ENCODE measurements at regions not wholly inside any gene's neighbourhood (a gene's known extent, or its start where the extent isn't known, plus 50 kb on each side); places are given as distances from the start of the nearest gene placed in this dataset.
A peak's percentile ranks its signal among the peaks of the same experiment; 100 is the strongest.

DNA sequence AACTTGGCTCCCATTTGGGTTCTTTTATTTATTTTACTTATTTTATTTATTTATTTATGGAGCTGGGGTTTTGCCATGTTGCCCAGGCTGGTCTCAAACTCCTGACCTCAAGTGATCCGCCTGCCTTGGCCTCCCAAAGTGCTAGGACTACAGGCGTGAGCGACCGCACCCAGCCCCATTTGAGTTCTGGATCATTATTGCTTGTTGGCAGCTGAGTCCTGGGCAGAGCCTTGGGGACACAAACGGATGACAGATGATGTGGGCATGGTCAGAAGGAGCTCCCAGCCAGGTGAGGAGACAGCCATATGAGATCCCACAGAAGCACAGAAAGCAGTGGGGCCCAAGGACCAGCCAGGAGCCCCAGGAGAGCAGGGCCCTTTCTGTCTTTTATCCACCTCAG lies 254.0 kb downstream of the MATN1 start:
- ATAC-seq (ENCODE audit: low FRiP score) (no peak), DNase-seq (peak in 1 of 2 donors; percentile 24)
- Histone ChIP-seq H3K27me3 (ENCODE audit: control insufficient read depth in 1 of 2, insufficient read depth in 2 of 2, low read length in 1 of 2) (no peaks in the 10 kb centered on the region), H3K4me1 (ENCODE audit: control insufficient read depth in 1 of 2, insufficient read depth in 2 of 2, low read length in 2 of 2) (no peaks in the 10 kb centered on the region), H3K36me3 (ENCODE audit: control insufficient read depth in 1 of 2, insufficient read depth in 2 of 2, low read length in 1 of 2) (no peaks in the 10 kb centered on the region), H3K9me3 (ENCODE audit: control insufficient read depth, low read length) (no peaks in the 10 kb centered on the region), H3K27ac (ENCODE audit: low read depth in 1 of 2, low read length in 2 of 2) (no peak overlapping the region), H3K4me3 (ENCODE audit: low read length in 2 of 2) (no peak overlapping the region)
- 55 to 65% methylated on average over 5 of the region's 5 CpGs for WGBS, 2 donors
- intact Hi-C loops (cut with DNase I): no loop called here

DNA sequence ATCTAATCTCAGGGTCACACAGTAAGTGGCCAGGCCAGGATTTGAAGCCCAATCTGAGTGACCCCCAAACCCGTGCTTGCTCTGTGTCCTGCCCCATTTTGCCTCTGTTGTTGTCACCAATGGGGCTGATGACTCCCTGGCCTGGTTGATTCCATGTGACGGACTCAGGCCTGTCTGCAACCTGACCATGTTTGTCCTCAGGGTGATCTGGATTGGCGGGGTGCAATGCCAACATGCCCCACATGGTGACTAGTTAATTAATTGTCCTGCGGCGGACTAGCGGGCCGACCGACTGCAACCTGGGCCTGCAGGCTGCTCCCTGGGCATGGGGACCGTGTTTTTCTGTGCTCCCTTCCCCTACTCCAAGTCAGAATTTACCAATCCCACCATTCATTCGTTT lies 256.3 kb downstream of the MATN1 start:
- no peak overlapping the region for H3K4me3 ChIP-seq (ENCODE audit: low read length in 2 of 2)
- ATAC-seq (ENCODE audit: low FRiP score) (no peak), DNase-seq (peak in 1 of 2 donors; percentile 35)
- no peaks in the 10 kb centered on the region for H3K9me3 ChIP-seq (ENCODE audit: control insufficient read depth, low read length)
- no peaks in the 10 kb centered on the region for H3K27me3 ChIP-seq (ENCODE audit: control insufficient read depth in 1 of 2, insufficient read depth in 2 of 2, low read length in 1 of 2)
- H3K36me3 ChIP-seq (ENCODE audit: control insufficient read depth in 1 of 2, insufficient read depth in 2 of 2, low read length in 1 of 2): no peaks in the 10 kb centered on the region
- no peaks in the 10 kb centered on the region for H3K4me1 ChIP-seq (ENCODE audit: control insufficient read depth in 1 of 2, insufficient read depth in 2 of 2, low read length in 2 of 2)
- WGBS, 2 donors: 82 to 85% methylated on average over 10 of the region's 10 CpGs
- intact Hi-C loops (cut with DNase I): no loop called here
- H3K27ac ChIP-seq (ENCODE audit: low read depth in 1 of 2, low read length in 2 of 2): no peak overlapping the region

DNA sequence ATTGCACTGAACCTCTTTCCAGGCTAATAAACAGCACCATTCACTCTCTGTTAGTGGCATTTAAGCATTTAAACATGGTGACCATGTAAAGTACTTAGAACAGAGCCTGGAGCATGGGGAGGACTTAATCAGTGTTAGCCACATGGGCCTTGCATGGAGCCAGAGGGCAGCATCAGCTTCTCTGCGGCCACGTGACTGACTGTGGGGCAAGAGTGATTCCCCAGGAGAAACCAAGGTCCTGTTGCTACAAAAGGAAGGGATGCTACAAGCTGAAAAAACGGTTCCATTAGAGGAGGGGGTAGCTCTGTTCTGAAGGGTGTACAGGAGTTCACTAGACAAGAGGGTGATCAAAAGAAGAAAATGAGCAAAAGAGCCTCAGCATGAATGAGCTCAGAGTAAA lies 256.8 kb downstream of the MATN1 start:
- Histone ChIP-seq H3K4me1 (ENCODE audit: control insufficient read depth in 1 of 2, insufficient read depth in 2 of 2, low read length in 2 of 2) (no peaks in the 10 kb centered on the region), H3K27ac (ENCODE audit: low read depth in 1 of 2, low read length in 2 of 2) (no peak overlapping the region), H3K27me3 (ENCODE audit: control insufficient read depth in 1 of 2, insufficient read depth in 2 of 2, low read length in 1 of 2) (no peaks in the 10 kb centered on the region), H3K4me3 (ENCODE audit: low read length in 2 of 2) (no peak overlapping the region), H3K9me3 (ENCODE audit: control insufficient read depth, low read length) (no peaks in the 10 kb centered on the region), H3K36me3 (ENCODE audit: control insufficient read depth in 1 of 2, insufficient read depth in 2 of 2, low read length in 1 of 2) (no peaks in the 10 kb centered on the region)
- DNase-seq (peak in 1 of 2 donors; percentile 17), ATAC-seq (ENCODE audit: low FRiP score) (no peak)
- 59 to 60% methylated on average over 3 of the region's 3 CpGs for WGBS, 2 donors
- intact Hi-C loops (cut with DNase I): no loop called here

DNA sequence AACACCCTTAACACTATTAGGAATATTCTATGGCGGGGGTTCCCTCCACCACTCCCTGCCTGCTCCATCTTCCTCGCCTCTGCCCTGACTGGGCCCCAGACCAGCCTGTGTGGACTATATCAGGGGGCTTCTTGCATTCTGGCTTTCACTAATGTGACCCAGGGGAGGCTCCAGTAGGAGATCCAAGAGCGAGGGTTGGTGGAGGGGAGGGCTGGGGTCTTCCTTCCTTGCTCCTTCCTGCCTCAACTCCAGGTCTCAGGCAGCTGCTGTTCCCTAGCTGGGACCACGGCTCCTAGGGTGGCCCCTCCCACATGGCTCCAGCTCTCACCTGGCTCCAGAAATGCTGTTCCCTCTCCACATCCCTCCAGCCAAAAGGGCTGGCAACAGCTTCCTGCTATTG lies 257.4 kb downstream of the MATN1 start:
- H3K27ac ChIP-seq (ENCODE audit: low read depth in 1 of 2, low read length in 2 of 2): no peak overlapping the region
- no peak overlapping the region for H3K4me3 ChIP-seq (ENCODE audit: low read length in 2 of 2)
- H3K36me3 ChIP-seq (ENCODE audit: control insufficient read depth in 1 of 2, insufficient read depth in 2 of 2, low read length in 1 of 2): no peaks in the 10 kb centered on the region
- peak in 1 of 2 donors; percentile 44 for DNase-seq
- no peaks in the 10 kb centered on the region for H3K27me3 ChIP-seq (ENCODE audit: control insufficient read depth in 1 of 2, insufficient read depth in 2 of 2, low read length in 1 of 2)
- H3K9me3 ChIP-seq (ENCODE audit: control insufficient read depth, low read length): peaks cover under 1% of the 10 kb centered on the region
- intact Hi-C loops (cut with DNase I): no loop called here
- no peak for ATAC-seq (ENCODE audit: low FRiP score)
- WGBS, 2 donors: 39 to 56% methylated on average over 4 of the region's 4 CpGs
- H3K4me1 ChIP-seq (ENCODE audit: control insufficient read depth in 1 of 2, insufficient read depth in 2 of 2, low read length in 2 of 2): no peaks in the 10 kb centered on the region

DNA sequence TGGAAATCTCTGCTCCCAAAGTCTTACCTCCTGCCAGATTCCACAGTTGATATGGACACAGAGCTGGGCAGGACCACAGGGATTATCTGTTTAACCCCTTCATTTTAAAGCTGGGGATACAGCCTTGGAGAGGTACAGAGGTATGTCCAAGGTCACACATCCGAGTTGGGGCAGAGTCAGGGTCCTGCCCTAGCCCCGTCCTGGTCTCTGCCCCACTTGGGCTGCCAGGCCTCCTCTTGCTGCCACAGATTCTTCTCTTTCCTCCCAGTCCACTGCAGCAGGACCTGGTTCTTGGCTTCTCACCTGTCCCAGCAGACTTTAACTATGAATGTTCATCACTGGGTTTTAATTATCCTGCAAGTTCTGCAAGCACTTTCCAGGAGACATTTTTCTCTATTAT lies 258.3 kb downstream of the MATN1 start:
- DNase-seq: peak in 1 of 2 donors; percentile 50
- intact Hi-C loops (cut with DNase I): no loop called here
- H3K36me3 ChIP-seq (ENCODE audit: control insufficient read depth in 1 of 2, insufficient read depth in 2 of 2, low read length in 1 of 2): no peaks in the 10 kb centered on the region
- no peaks in the 10 kb centered on the region for H3K27me3 ChIP-seq (ENCODE audit: control insufficient read depth in 1 of 2, insufficient read depth in 2 of 2, low read length in 1 of 2)
- 80 to 94% methylated on average over 2 of the region's 2 CpGs for WGBS, 2 donors
- peaks cover 7% of the 10 kb centered on the region for H3K9me3 ChIP-seq (ENCODE audit: control insufficient read depth, low read length)
- H3K4me3 ChIP-seq (ENCODE audit: low read length in 2 of 2): no peak overlapping the region
- no peak overlapping the region for H3K27ac ChIP-seq (ENCODE audit: low read depth in 1 of 2, low read length in 2 of 2)
- H3K4me1 ChIP-seq (ENCODE audit: control insufficient read depth in 1 of 2, insufficient read depth in 2 of 2, low read length in 2 of 2): no peaks in the 10 kb centered on the region
- ATAC-seq (ENCODE audit: low FRiP score): no peak

DNA sequence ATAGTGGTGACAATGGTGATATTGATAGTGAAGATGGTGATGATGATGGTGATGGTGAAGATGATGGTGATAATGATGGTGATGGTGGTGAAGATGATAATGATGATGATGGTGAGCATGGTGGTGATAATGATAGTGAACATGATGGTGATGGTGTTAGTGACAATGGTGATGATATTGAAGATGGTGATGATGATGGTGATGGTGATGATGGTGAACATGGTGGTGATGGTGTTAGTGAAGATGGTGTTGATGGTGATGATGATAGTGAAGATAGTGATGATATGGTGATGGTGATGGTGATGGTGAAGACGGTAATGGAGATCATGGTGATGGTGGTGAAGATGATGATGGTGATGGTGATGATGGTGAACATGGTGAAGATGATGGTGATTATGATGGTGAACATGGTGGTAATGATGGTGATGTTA lies 259.2 kb downstream of the MATN1 start:
- DNase-seq (no peak), ATAC-seq (ENCODE audit: low FRiP score) (no peak)
- H3K27me3 ChIP-seq (ENCODE audit: control insufficient read depth in 1 of 2, insufficient read depth in 2 of 2, low read length in 1 of 2): no peaks in the 10 kb centered on the region
- no peak overlapping the region for H3K4me3 ChIP-seq (ENCODE audit: low read length in 2 of 2)
- 98 to 100% methylated on average over 1 of the region's 1 CpG for WGBS, 2 donors
- no peak overlapping the region for H3K27ac ChIP-seq (ENCODE audit: low read depth in 1 of 2, low read length in 2 of 2)
- intact Hi-C loops (cut with DNase I): no loop called here
- peaks cover 8% of the 10 kb centered on the region for H3K9me3 ChIP-seq (ENCODE audit: control insufficient read depth, low read length)
- H3K4me1 ChIP-seq (ENCODE audit: control insufficient read depth in 1 of 2, insufficient read depth in 2 of 2, low read length in 2 of 2): no peaks in the 10 kb centered on the region
- H3K36me3 ChIP-seq (ENCODE audit: control insufficient read depth in 1 of 2, insufficient read depth in 2 of 2, low read length in 1 of 2): no peaks in the 10 kb centered on the region

DNA sequence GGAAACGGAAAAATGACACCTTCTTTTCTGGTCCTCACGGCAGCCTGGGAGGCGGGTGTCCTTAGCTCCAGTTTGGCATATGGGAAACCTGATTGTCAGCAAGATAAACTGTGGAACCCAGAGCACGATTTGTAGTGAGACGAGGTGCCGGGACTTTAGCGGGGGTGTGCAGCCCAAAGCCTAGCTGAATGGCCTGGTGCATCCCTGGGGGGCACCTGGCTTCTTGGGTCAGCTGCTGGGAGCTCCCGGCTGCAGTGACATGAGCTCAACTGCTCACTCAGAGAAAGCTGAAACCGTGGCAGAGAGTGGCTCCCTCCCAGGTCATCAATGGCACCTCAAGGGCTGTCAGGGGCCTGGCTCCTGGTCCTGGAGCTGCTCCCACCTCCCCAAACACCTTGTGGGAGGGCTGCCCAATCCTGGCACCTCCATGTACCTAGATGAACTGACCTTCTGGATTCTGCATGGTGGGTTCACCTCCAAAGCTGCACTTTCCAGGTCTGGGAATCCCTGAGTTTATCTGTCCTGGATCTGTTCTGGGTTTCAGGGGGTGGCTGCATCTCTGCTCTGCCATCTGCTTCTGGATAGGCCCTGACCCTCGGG lies 260.5 kb downstream of the MATN1 start:
- no peak overlapping the region for H3K27ac ChIP-seq (ENCODE audit: low read depth in 1 of 2, low read length in 2 of 2)
- peaks cover 8% of the 10 kb centered on the region for H3K9me3 ChIP-seq (ENCODE audit: control insufficient read depth, low read length)
- no peak overlapping the region for H3K4me3 ChIP-seq (ENCODE audit: low read length in 2 of 2)
- intact Hi-C loops (cut with DNase I): no loop called here
- no peaks in the 10 kb centered on the region for H3K4me1 ChIP-seq (ENCODE audit: control insufficient read depth in 1 of 2, insufficient read depth in 2 of 2, low read length in 2 of 2)
- H3K27me3 ChIP-seq (ENCODE audit: control insufficient read depth in 1 of 2, insufficient read depth in 2 of 2, low read length in 1 of 2): no peaks in the 10 kb centered on the region
- ATAC-seq (ENCODE audit: low FRiP score) (no peak), DNase-seq (peak in 1 of 2 donors; percentile 55)
- no peaks in the 10 kb centered on the region for H3K36me3 ChIP-seq (ENCODE audit: control insufficient read depth in 1 of 2, insufficient read depth in 2 of 2, low read length in 1 of 2)
- 61 to 64% methylated on average over 10 of the region's 10 CpGs for whole genome bisulfite sequencing, 2 donors

DNA sequence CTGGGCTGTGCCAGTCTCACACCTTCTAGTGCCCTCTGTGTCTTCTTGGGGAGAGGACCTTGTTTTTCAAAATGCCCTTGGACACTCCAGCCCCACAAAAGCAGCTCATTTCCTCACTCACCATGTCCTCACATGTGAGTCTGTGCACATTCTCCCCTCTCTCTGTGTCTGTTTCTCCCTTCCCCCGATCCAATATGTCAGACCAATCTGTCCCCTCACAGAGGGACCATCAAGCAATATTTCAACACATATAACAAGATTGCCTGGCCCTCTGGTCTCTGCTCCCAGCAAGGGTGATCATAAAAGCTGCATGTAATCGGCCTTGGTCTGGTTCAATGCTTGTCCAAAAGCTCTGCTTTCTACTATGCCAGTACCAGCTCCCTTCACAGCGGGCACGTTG lies 261.2 kb downstream of the MATN1 start:
- H3K27ac ChIP-seq (ENCODE audit: low read depth in 1 of 2, low read length in 2 of 2): no peak overlapping the region
- intact Hi-C loops (cut with DNase I): no loop called here
- no peaks in the 10 kb centered on the region for H3K36me3 ChIP-seq (ENCODE audit: control insufficient read depth in 1 of 2, insufficient read depth in 2 of 2, low read length in 1 of 2)
- H3K4me1 ChIP-seq (ENCODE audit: control insufficient read depth in 1 of 2, insufficient read depth in 2 of 2, low read length in 2 of 2): no peaks in the 10 kb centered on the region
- 70% methylated on average over 4 of the region's 4 CpGs for WGBS, 2 donors
- DNase-seq (peak in 1 of 2 donors; percentile 7), ATAC-seq (ENCODE audit: low FRiP score) (no peak)
- no peaks in the 10 kb centered on the region for H3K27me3 ChIP-seq (ENCODE audit: control insufficient read depth in 1 of 2, insufficient read depth in 2 of 2, low read length in 1 of 2)
- H3K4me3 ChIP-seq (ENCODE audit: low read length in 2 of 2): no peak overlapping the region
- peaks cover 8% of the 10 kb centered on the region for H3K9me3 ChIP-seq (ENCODE audit: control insufficient read depth, low read length)

DNA sequence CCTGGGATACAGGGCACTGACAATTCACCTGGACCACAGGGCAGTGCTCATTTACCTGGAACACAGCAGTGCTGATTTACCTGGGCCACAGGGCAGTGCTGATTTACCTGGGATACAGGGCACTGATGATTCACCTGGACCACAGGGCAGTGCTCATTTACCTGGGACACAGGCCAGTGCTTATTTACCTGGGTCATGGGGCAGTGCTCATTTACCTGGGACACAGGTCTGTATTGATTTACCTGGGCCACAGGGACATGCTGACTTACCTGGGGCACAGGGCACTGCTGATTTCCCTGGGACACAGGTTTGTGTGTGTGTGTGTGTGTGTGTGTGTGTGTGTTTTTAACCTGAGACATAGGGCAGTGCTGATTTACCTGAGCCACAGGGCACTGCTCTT lies 261.7 kb downstream of the MATN1 start:
- Histone ChIP-seq H3K36me3 (ENCODE audit: control insufficient read depth in 1 of 2, insufficient read depth in 2 of 2, low read length in 1 of 2) (no peaks in the 10 kb centered on the region), H3K4me1 (ENCODE audit: control insufficient read depth in 1 of 2, insufficient read depth in 2 of 2, low read length in 2 of 2) (no peaks in the 10 kb centered on the region), H3K9me3 (ENCODE audit: control insufficient read depth, low read length) (peaks cover 8% of the 10 kb centered on the region), H3K4me3 (ENCODE audit: low read length in 2 of 2) (no peak overlapping the region), H3K27ac (ENCODE audit: low read depth in 1 of 2, low read length in 2 of 2) (no peak overlapping the region), H3K27me3 (ENCODE audit: control insufficient read depth in 1 of 2, insufficient read depth in 2 of 2, low read length in 1 of 2) (no peaks in the 10 kb centered on the region)
- no peak for ATAC-seq (ENCODE audit: low FRiP score)
- peak in 1 of 2 donors; percentile 5 for DNase-seq
- intact Hi-C loops (cut with DNase I): no loop called here

All from aorta (tissue), 5 donors.